HL-60 (cell line): ENCODE measurements at regions not wholly inside any gene's neighbourhood (a gene's known extent, or its start where the extent isn't known, plus 50 kb on each side); places are given as distances from the start of the nearest gene placed in this dataset.

Source experiments
- DNase-seq, 2 experiments: peaks; one replicate each; pipeline ENCODE4 v3.0.0-alpha.2; 2010 to 2020; ENCODE audit warnings: low read depth in 1 of 2, low spot score in 1 of 2
- H3K27ac ChIP-seq: fragments of 250-450 bp; sonication (Bioruptor Pico); replicated peaks from 2 replicates; pipeline ENCODE4 v1.5.1; 2020; ENCODE audit warnings: mild to moderate bottlenecking, moderate library complexity
- H3K27me3 ChIP-seq: fragments of 250-450 bp; sonication (Bioruptor Pico); 2 replicates; pipeline ENCODE4 v1.5.1; 2021; ENCODE audit warnings: mild to moderate bottlenecking, moderate library complexity; ENCODE audit not compliant: insufficient read depth, poor library complexity, severe bottlenecking
- H3K4me3 ChIP-seq: replicated peaks from 2 replicates; pipeline ENCODE4 v1.5.1; 2011; ENCODE audit warnings: mild to moderate bottlenecking, control low read depth, low read length; ENCODE audit not compliant: insufficient read depth
- GABPA ChIP-seq: IDR thresholded peaks from 2 replicates; pipeline ENCODE4 v1.6.1; 2012; ENCODE audit warnings: low read depth
- POLR2AphosphoS5 ChIP-seq: IDR thresholded peaks from 2 replicates; pipeline ENCODE4 v1.6.1; 2012; ENCODE audit warnings: low read depth
- SPI1 ChIP-seq: IDR thresholded peaks from 2 replicates; pipeline ENCODE4 v1.6.1; 2012; ENCODE audit warnings: low read depth, mild to moderate bottlenecking, borderline replicate concordance
- TF ChIP-seq, protein P1 (sequence below): IDR thresholded peaks from one replicate; pipeline ENCODE4 v1.5.1; 2011; ENCODE audit warnings: low read length, control low read depth, inconsistent platforms; ENCODE audit not compliant: insufficient read depth
- TF ChIP-seq, protein P2 (sequence below): IDR thresholded peaks from 2 replicates; pipeline ENCODE4 v1.6.1; 2012; ENCODE audit warnings: low read depth; ENCODE audit not compliant: insufficient replicate concordance

DNA sequence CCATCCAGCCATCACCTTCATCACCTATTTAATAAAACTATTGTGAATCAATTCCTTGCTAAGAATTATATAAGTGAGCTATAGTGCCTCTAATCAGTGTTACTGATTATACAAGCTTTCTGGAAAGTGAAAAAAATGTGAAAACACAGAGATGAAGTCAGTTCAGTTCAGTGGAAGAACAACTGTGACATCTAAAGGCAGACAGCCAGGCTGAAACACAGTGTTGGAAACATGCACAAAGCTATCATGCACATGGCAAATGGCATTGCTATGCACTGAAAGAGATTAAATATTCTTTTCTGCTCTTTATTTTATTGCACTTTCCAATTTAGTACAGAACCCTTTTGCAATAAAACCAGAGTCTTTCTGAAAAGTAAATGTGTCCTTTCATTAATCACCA, 294.0 kb downstream of the RBM26 start:
- H3K4me3 ChIP-seq, result no peak overlapping the region
- TF ChIP-seq, protein P1, sequence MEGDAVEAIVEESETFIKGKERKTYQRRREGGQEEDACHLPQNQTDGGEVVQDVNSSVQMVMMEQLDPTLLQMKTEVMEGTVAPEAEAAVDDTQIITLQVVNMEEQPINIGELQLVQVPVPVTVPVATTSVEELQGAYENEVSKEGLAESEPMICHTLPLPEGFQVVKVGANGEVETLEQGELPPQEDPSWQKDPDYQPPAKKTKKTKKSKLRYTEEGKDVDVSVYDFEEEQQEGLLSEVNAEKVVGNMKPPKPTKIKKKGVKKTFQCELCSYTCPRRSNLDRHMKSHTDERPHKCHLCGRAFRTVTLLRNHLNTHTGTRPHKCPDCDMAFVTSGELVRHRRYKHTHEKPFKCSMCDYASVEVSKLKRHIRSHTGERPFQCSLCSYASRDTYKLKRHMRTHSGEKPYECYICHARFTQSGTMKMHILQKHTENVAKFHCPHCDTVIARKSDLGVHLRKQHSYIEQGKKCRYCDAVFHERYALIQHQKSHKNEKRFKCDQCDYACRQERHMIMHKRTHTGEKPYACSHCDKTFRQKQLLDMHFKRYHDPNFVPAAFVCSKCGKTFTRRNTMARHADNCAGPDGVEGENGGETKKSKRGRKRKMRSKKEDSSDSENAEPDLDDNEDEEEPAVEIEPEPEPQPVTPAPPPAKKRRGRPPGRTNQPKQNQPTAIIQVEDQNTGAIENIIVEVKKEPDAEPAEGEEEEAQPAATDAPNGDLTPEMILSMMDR, result no peak
- no peak for TF ChIP-seq SPI1
- TF ChIP-seq, protein P2, sequence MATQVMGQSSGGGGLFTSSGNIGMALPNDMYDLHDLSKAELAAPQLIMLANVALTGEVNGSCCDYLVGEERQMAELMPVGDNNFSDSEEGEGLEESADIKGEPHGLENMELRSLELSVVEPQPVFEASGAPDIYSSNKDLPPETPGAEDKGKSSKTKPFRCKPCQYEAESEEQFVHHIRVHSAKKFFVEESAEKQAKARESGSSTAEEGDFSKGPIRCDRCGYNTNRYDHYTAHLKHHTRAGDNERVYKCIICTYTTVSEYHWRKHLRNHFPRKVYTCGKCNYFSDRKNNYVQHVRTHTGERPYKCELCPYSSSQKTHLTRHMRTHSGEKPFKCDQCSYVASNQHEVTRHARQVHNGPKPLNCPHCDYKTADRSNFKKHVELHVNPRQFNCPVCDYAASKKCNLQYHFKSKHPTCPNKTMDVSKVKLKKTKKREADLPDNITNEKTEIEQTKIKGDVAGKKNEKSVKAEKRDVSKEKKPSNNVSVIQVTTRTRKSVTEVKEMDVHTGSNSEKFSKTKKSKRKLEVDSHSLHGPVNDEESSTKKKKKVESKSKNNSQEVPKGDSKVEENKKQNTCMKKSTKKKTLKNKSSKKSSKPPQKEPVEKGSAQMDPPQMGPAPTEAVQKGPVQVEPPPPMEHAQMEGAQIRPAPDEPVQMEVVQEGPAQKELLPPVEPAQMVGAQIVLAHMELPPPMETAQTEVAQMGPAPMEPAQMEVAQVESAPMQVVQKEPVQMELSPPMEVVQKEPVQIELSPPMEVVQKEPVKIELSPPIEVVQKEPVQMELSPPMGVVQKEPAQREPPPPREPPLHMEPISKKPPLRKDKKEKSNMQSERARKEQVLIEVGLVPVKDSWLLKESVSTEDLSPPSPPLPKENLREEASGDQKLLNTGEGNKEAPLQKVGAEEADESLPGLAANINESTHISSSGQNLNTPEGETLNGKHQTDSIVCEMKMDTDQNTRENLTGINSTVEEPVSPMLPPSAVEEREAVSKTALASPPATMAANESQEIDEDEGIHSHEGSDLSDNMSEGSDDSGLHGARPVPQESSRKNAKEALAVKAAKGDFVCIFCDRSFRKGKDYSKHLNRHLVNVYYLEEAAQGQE, result no peak
- no peak for TF ChIP-seq POLR2AphosphoS5
- TF ChIP-seq GABPA, result no peak
- no peak overlapping the region for H3K27ac ChIP-seq
- no peaks in the 10 kb centered on the region for H3K27me3 ChIP-seq
- DNase-seq, result no peak

DNA sequence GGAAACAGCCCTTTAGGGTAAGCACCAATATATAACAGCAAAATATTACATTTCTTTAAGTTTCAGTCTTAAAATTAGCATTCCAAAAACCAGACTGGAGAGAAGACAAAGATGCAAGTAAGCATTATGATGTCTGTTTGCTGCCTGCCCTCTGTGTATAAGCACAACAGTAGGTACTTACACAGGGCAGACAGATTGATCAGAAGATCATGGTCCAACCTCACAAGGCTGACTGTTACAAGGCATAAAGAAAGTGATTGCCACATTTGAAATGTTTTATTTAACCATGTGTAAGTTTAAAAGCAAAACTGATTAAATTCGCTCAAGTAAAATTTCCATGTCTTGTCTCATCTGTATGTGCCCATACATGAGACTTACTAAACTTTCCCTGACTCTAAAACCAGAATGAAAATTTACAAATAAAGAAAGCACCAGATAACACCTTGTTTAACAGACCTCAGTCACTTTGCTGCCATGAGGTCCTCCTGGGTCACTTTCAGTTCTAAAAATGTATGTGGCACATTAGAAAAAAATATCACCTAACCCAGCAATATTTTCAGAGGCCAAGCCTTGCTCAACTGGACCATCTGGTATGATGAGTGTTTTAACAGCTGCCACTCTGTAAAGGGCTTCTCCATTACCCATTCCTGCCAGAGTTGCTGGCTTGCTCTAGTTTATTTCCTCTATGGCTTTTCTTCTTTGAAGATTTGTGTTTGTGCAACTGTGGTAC, 297.0 kb downstream of the RBM26 start:
- Histone ChIP-seq H3K4me3 (no peak overlapping the region), H3K27me3 (peaks cover 3% of the 10 kb centered on the region), H3K27ac (no peak overlapping the region)
- DNase-seq, result no peak
- TF ChIP-seq POLR2AphosphoS5, result no peak
- TF ChIP-seq SPI1, result no peak
- TF ChIP-seq, protein P1, result no peak
- no peak for TF ChIP-seq GABPA
- TF ChIP-seq, protein P2, result no peak

DNA sequence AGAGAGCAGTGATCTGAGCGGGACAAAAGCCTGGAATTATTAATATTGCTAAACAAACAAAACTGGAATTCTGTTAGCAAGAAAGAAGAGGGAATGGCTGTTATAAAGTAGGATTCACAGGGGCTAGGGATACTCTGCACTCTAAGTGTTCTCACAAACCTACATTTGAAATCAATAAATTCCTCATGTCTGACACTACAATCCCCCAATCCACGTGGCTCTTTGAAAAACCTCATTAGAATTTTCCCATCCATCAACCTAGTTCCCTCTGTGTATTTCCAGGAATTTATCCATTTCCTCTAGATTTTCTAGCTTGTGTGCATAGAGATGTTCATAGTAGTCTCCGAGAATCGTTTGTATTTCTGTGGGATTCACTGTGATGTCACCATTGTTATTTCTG, 307.5 kb downstream of the RBM26 start:
- DNase-seq, result no peak
- Histone ChIP-seq H3K27me3 (no peaks in the 10 kb centered on the region), H3K4me3 (no peak overlapping the region), H3K27ac (no peak overlapping the region)
- TF ChIP-seq POLR2AphosphoS5 (no peak), GABPA (no peak), SPI1 (no peak)
- TF ChIP-seq, protein P2, result no peak
- TF ChIP-seq, protein P1, result no peak
